Gastrocnemius medialis (tissue), 4 donors: ENCODE measurements at regions not wholly inside any gene's neighbourhood (a gene's known extent, or its start where the extent isn't known, plus 50 kb on each side); places are given as distances from the start of the nearest gene placed in this dataset.

Experiments
- POLR2A ChIP-seq, 2 donors: fragments of 450-650 bp; IDR thresholded peaks; one replicate each; pipeline ENCODE4 v1.6.1; 2017; ENCODE audit warnings: antibody characterized with exemption in 2 of 2, mild to moderate bottlenecking in 2 of 2, moderate library complexity in 2 of 2
- TF ChIP-seq, protein P1 (sequence below), 5 experiments: fragments of 450-650 bp in 3 of 5; fragments of 200-600 bp in 2 of 5; sonication (generic) in 2 of 5; IDR thresholded peaks in 4 of 5; conservative IDR thresholded peaks in 1 of 5; 1 replicate in 4 of 5; 2 replicates in 1 of 5; pipeline ENCODE4 v1.5.1; 2016 to 2019; ENCODE audit warnings: antibody characterized with exemption in 5 of 5, mild to moderate bottlenecking in 3 of 5, moderate library complexity in 3 of 5

DNA sequence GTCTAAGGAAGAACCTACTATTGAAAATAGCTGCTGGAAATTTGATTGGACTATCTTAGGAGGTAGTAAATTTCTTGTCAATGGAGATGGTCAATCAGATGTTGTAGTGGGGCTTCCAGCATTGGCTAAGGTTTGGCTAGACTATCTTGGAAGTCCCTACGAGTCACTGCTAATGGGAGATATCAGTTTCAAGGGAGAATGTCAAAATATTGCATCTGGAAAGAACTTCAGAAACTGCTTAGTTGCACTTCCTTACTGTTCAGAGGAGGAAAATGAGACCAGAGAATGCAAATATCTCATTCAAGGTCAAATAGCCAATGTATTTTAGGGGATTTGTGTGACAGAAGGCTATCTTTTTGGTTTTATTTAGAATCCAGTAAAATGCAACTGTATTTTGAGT lies 53.5 kb upstream of the CCN2 start:
- TF ChIP-seq, protein P1, sequence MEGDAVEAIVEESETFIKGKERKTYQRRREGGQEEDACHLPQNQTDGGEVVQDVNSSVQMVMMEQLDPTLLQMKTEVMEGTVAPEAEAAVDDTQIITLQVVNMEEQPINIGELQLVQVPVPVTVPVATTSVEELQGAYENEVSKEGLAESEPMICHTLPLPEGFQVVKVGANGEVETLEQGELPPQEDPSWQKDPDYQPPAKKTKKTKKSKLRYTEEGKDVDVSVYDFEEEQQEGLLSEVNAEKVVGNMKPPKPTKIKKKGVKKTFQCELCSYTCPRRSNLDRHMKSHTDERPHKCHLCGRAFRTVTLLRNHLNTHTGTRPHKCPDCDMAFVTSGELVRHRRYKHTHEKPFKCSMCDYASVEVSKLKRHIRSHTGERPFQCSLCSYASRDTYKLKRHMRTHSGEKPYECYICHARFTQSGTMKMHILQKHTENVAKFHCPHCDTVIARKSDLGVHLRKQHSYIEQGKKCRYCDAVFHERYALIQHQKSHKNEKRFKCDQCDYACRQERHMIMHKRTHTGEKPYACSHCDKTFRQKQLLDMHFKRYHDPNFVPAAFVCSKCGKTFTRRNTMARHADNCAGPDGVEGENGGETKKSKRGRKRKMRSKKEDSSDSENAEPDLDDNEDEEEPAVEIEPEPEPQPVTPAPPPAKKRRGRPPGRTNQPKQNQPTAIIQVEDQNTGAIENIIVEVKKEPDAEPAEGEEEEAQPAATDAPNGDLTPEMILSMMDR (IDR thresholded peaks at IDR 0.05 in 4 of 5, conservative IDR thresholded peaks at IDR 0.05 in 1 of 5) = no peak
- no peak for TF ChIP-seq POLR2A (IDR thresholded peaks at IDR 0.05)
